Fibroblast of lung (primary cell): ENCODE measurements at regions not wholly inside any gene's neighbourhood (a gene's known extent, or its start where the extent isn't known, plus 50 kb on each side); places are given as distances from the start of the nearest gene placed in this dataset.

Experiments used
- CTCF ChIP-seq, 2 donors: IDR thresholded peaks in 1 of 2; conservative IDR thresholded peaks in 1 of 2; 1 replicate in 1 of 2; 2 replicates in 1 of 2; pipeline ENCODE4 v1.5.1; 2011 to 2012; ENCODE audit warnings: low read length in 2 of 2, control low read depth in 1 of 2, inconsistent platforms in 1 of 2, low read depth in 1 of 2, mild to moderate bottlenecking in 1 of 2
- EZH2 ChIP-seq: IDR thresholded peaks from 2 replicates; pipeline ENCODE4 v1.5.1; 2012; ENCODE audit warnings: low read length, control low read depth, mild to moderate bottlenecking; ENCODE audit errors: missing control alignments

GRCh38 chr4:183586824-183587223 lies 72.2 kb downstream of the RWDD4 start:
- TF ChIP-seq CTCF (conservative IDR thresholded peaks at IDR 0.05 in 1 of 2, IDR thresholded peaks at IDR 0.05 in 1 of 2; ENCODE audit: low read depth in 1 of 2, low read length in 2 of 2) (no peak), EZH2 (no peak)
